B cell (primary cell): ENCODE measurements at regions not wholly inside any gene's neighbourhood (a gene's known extent, or its start where the extent isn't known, plus 50 kb on each side); places are given as distances from the start of the nearest gene placed in this dataset.

ENCODE experiments used
- ATAC-seq: fragments of 200-7000 bp; cut with Tn5 transposase; one replicate; pipeline ENCODE4 v1.10.0; 2021; ENCODE audit warnings: low read depth, mild to moderate bottlenecking, moderate number of reproducible peaks, moderate library complexity
- CTCF ChIA-PET: fragments of 350-600 bp; sonication (Branson Sonifier 250); formaldehyde crosslinking; loops from one replicate; lab custom pipeline; 2021; ENCODE audit warnings: antibody characterized with exemption, inconsistent platforms; lab: Charles Lee
- POLR2A ChIA-PET: fragments of 350-600 bp; sonication (Branson Sonifier 250); formaldehyde crosslinking; loops from one replicate; lab custom pipeline; 2021; ENCODE audit warnings: antibody characterized with exemption; lab: Charles Lee
- DNase-seq: peaks from one replicate; pipeline ENCODE4 v3.0.0; 2013
- H2AFZ ChIP-seq: 2 replicates; pipeline ENCODE4 v1.6.1; 2012; ENCODE audit warnings: mild to moderate bottlenecking, low read depth, low read length; ENCODE audit not compliant: insufficient read depth, poor library complexity, severe bottlenecking
- H3K27ac ChIP-seq, 2 donors: 1 replicate in 1 of 2; 2 replicates in 1 of 2; pipeline ENCODE4 v1.5.1; 2012 to 2013; ENCODE audit warnings: low read length in 2 of 2, mild to moderate bottlenecking in 2 of 2, moderate library complexity in 1 of 2
- H3K27me3 ChIP-seq, 4 experiments: fragments of 200-600 bp in 1 of 4; sonication (generic) in 1 of 4; replicated peaks in 1 of 4; 1 replicate in 2 of 4; 2 replicates in 2 of 4; pipeline versions ENCODE4 v1.6.1 to v1.7.0; 2013 to 2016; ENCODE audit warnings: low read length in 3 of 4, mild to moderate bottlenecking in 2 of 4, mixed read lengths in 1 of 4, moderate library complexity in 1 of 4; ENCODE audit not compliant: insufficient read depth in 4 of 4, control insufficient read depth in 3 of 4; ENCODE audit errors: control extremely low read depth in 1 of 4
- H3K36me3 ChIP-seq, 2 experiments: replicated peaks in 1 of 2; 1 replicate in 1 of 2; 2 replicates in 1 of 2; pipeline versions ENCODE4 v1.6.1 to v1.7.1; 2013; ENCODE audit warnings: low read length in 1 of 2; ENCODE audit not compliant: insufficient read depth in 2 of 2, control insufficient read depth in 1 of 2; ENCODE audit errors: control extremely low read depth in 1 of 2, extremely low read depth in 1 of 2
- H3K4me1 ChIP-seq, 2 donors: fragments of 200-600 bp in 1 of 2; sonication (generic) in 1 of 2; 1 replicate in 1 of 2; 2 replicates in 1 of 2; pipeline versions ENCODE4 v1.5.1 to v1.6.1; 2013 to 2017; ENCODE audit warnings: low read length in 2 of 2; ENCODE audit not compliant: control insufficient read depth in 2 of 2, insufficient read depth in 2 of 2
- H3K4me2 ChIP-seq: replicated peaks from 2 replicates; pipeline ENCODE3; 2012; ENCODE audit warnings: mild to moderate bottlenecking, low read depth, low read length; ENCODE audit not compliant: poor library complexity, severe bottlenecking
- H3K4me3 ChIP-seq, 5 experiments: fragments of 200-600 bp in 1 of 5; sonication (generic) in 1 of 5; 1 replicate in 3 of 5; 2 replicates in 2 of 5; pipeline versions ENCODE4 v1.5.1 to v1.7.0; 2011 to 2016; ENCODE audit warnings: low read length in 4 of 5, mild to moderate bottlenecking in 4 of 5, low read depth in 2 of 5, control low read depth in 1 of 5, moderate library complexity in 1 of 5; ENCODE audit not compliant: insufficient read depth in 1 of 5; ENCODE audit errors: control extremely low read depth in 1 of 5, extremely low read depth in 1 of 5
- H3K79me2 ChIP-seq: fragments of 200-600 bp; sonication (generic); one replicate; pipeline ENCODE4 v1.6.0; 2016; ENCODE audit warnings: low read length; ENCODE audit not compliant: control insufficient read depth, insufficient read depth
- H3K9ac ChIP-seq: fragments of 200-600 bp; sonication (generic); 2 replicates; pipeline ENCODE4 v1.6.1; 2017; ENCODE audit warnings: mild to moderate bottlenecking, low read length, moderate library complexity
- H3K9me3 ChIP-seq, 3 donors: one replicate each; pipeline versions ENCODE4 v1.6.1 to v1.7.1; 2013; ENCODE audit warnings: low read length in 2 of 3; ENCODE audit not compliant: control insufficient read depth in 2 of 3, insufficient read depth in 1 of 3; ENCODE audit errors: control extremely low read depth in 1 of 3
- H4K20me1 ChIP-seq: 2 replicates; pipeline ENCODE4 v1.6.0; 2012; ENCODE audit warnings: mild to moderate bottlenecking, low read length; ENCODE audit not compliant: insufficient read depth, control insufficient read depth, poor library complexity, severe bottlenecking
- H3K27ac Mint-ChIP-seq: one replicate; pipeline ENCODE4 v1.8.0; 2021; ENCODE audit warnings: mixed read lengths
- H3K27me3 Mint-ChIP-seq: one replicate; pipeline ENCODE4 v1.8.0; 2021; ENCODE audit warnings: mixed read lengths
- H3K4me1 Mint-ChIP-seq: one replicate; pipeline ENCODE4 v1.8.0; 2021; ENCODE audit warnings: mixed read lengths
- H3K4me3 Mint-ChIP-seq: one replicate; pipeline ENCODE4 v1.8.0; 2021; ENCODE audit warnings: mixed read lengths
- H3K9me3 Mint-ChIP-seq: one replicate; pipeline ENCODE4 v1.8.0; 2022; ENCODE audit warnings: mixed read lengths; ENCODE audit not compliant: insufficient read depth
- CTCF ChIP-seq: fragments of 200-600 bp; IDR thresholded peaks from one replicate; pipeline ENCODE4 v1.8.0; 2022; ENCODE audit warnings: antibody characterized with exemption, mild to moderate bottlenecking
- EZH2 ChIP-seq: IDR thresholded peaks from 2 replicates; pipeline ENCODE4 v1.6.1; 2012; ENCODE audit warnings: borderline replicate concordance, low read depth, mild to moderate bottlenecking, moderate library complexity, low read length; ENCODE audit not compliant: insufficient read depth, poor library complexity, severe bottlenecking
- WGBS: methylation state at CpG from one replicate; pipeline ENCODE4 v1.1.5; 2013; ENCODE audit warnings: missing lambda C conversion rate; ENCODE audit not compliant: insufficient coverage; 5-methylcytosine and 5-hydroxymethylcytosine counted together
- intact Hi-C: fragments of 100-400 bp; cut with micrococcal nuclease; formaldehyde crosslinking; loops from one replicate; pipeline ENCODE4 v1.10.0; 2022

- no peaks in the 10 kb centered on the region for H3K79me2 ChIP-seq
- H3K4me3 ChIP-seq: no peak overlapping the region
- H3K9me3 ChIP-seq: peaks cover 0 to 8% (median 0%) of the 10 kb centered on the region in 3 donors
- ATAC-seq (no peak), DNase-seq (no peak)
- no peaks in the 10 kb centered on the region for H3K4me1 Mint-ChIP-seq
- no peaks in the 10 kb centered on the region for H3K27me3 Mint-ChIP-seq
- CTCF ChIA-PET: no interaction called here
- WGBS: 94% methylated on average over 2 of the region's 4 CpGs
- TF ChIP-seq EZH2 (no peak), CTCF (no peak)
- POLR2A ChIA-PET: no interaction called here
- no peak overlapping the region for H3K4me3 Mint-ChIP-seq
- H3K27ac ChIP-seq: no peak overlapping the region
- no peak overlapping the region for H3K27ac Mint-ChIP-seq
- no peaks in the 10 kb centered on the region for H3K4me1 ChIP-seq
- no peaks in the 10 kb centered on the region for H3K27me3 ChIP-seq
- no peak overlapping the region for H3K4me2 ChIP-seq
- H3K9me3 Mint-ChIP-seq: no peaks in the 10 kb centered on the region
- no peak overlapping the region for H2AFZ ChIP-seq
- H3K9ac ChIP-seq: no peak overlapping the region
- intact Hi-C loops: no loop called here
- no peaks in the 10 kb centered on the region for H4K20me1 ChIP-seq
- H3K36me3 ChIP-seq: no peaks in the 10 kb centered on the region
These were observed 1713.2 kb upstream of the SLC10A2 start for GRCh38 chr13:104779311-104779993.

DNA sequence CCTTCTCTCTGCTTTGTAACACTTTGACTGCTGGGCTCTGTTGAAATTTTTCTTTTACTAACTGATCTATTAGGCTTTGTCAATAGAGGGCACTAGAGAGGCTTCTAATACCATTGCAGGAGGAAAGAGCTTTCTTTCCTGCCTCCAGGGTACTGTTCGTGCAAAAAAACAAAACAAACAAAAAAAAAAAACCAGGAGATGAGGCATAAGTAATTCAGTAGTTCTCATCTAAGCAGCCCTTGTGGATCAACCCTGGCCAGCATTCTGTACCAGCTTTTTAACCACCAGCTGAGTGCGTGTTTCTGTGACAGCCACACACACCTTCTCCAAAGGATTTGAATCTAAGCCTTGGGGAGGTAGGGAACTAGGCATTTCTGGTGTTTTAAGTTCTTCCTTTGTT, 1707.6 kb upstream of the SLC10A2 start:
- POLR2A ChIA-PET: no interaction called here
- Mint-ChIP-seq H3K27ac (no peak overlapping the region), H3K9me3 (no peaks in the 10 kb centered on the region), H3K27me3 (no peaks in the 10 kb centered on the region), H3K4me1 (no peaks in the 10 kb centered on the region), H3K4me3 (no peak overlapping the region)
- Histone ChIP-seq H3K36me3 (no peaks in the 10 kb centered on the region), H3K4me2 (no peak overlapping the region), H3K79me2 (no peaks in the 10 kb centered on the region), H4K20me1 (no peaks in the 10 kb centered on the region), H2AFZ (no peak overlapping the region), H3K27ac (no peak overlapping the region), H3K4me3 (no peak overlapping the region), H3K9me3 (no peaks in the 10 kb centered on the region), H3K9ac (no peak overlapping the region), H3K27me3 (no peaks in the 10 kb centered on the region), H3K4me1 (no peaks in the 10 kb centered on the region)
- whole genome bisulfite sequencing: no CpG with 5 or more reads among the region's 2 CpGs
- intact Hi-C loops: no loop called here
- CTCF ChIA-PET: no interaction called here
- TF ChIP-seq CTCF (no peak), EZH2 (no peak)
- DNase-seq (no peak), ATAC-seq (no peak)
